HG03457 (cell line): ENCODE measurements at regions not wholly inside any gene's neighbourhood (a gene's known extent, or its start where the extent isn't known, plus 50 kb on each side); places are given as distances from the start of the nearest gene placed in this dataset.

Experiments used
- ATAC-seq: cut with Tn5 transposase; IDR thresholded peaks from one replicate; pipeline ENCODE4 v1.9.1; 2021; ENCODE audit warnings: moderate number of reproducible peaks; ENCODE audit not compliant: unreplicated experiment

DNA sequence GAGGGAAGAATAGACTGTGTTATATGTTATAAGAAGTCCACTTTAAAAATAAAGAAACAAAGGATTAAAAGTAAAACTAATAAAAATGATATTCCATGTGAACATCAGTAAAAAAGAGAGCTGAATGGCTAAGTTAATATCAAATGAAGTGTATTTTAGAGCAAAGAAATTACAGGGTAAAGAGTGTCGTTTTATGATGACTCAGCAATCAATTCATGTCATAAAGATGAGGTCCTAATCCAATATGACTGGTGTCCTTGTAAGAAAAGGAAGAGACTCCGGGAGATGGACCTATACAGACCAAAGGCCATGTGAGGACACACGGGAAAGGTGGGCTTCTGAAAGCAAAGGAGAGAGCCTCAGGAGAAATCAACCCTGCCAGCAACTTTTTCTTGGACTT is 615.5 kb upstream of the KLHL29 start:
- ATAC-seq, result no peak

- no peak for ATAC-seq
Measured at GRCh38 chr2:22784566-22784965, 600.4 kb upstream of the KLHL29 start.

GRCh38 chr2:22786817-22787216 is 598.2 kb upstream of the KLHL29 start:
- ATAC-seq, result no peak

DNA sequence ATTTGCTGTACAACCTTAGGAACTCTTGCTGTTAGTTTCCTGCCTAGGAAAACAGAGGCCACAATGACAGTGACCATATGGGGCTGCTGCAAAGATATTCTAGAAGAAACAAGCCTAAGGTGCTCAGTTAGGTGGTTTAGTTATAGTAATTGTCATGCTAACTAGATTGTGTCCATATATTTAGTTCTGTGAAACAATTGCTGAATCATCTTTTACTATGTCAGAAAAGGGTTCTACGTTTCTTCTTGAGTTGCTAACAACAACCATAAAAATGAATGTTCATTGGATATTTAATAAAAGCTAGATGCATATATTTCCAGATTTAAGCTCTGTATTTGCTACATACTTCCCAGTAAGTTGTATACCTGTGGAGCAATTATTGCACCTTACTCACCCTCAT is 597.2 kb upstream of the KLHL29 start:
- no peak for ATAC-seq

DNA sequence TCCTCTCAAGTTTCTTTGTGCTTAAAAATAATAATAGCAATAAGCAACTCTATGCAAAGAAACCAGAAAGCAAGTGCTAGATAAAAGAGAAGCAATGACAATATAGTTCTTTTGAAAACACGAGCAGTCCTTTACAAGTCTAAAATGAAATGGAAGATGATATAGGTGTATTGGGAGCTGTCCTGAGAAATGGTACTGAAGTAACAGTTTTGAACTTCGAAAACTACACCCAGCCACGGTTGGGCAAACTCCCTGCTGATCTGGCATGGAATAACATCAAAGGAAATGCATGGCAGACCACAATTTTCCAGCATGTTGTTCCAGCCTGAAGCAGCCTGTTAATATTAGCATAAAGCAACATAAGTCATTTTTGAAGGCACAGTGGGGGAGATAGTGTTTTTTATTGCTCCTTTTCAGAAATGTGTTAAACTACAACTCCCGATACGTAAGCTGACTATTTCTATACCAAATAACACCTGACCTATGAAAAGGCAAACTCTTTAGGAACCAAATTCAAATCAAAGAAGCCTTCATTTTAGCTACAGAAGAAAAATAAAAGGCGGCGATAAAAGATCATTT is 596.1 kb upstream of the KLHL29 start:
- no peak for ATAC-seq

GRCh38 chr2:22795287-22795866 is 589.6 kb upstream of the KLHL29 start:
- no peak for ATAC-seq

DNA sequence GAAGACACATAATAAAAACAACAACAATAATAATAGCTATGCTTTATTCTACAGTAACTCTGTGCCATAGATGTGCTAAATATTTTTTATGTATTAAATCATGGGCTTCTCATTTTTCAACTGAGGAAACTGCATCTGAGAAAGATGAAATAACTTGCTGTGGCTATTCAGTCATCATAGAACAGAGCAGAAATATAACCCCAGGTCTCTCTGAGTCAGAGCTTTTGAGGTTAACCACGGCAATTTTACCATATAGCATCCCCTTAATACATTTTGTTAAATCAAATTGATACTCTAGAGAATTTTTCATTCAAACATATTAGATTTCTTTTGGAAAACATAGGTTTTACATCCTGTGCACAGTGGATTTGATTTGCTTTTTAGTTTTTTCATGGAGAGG is 586.6 kb upstream of the KLHL29 start:
- no peak for ATAC-seq

DNA sequence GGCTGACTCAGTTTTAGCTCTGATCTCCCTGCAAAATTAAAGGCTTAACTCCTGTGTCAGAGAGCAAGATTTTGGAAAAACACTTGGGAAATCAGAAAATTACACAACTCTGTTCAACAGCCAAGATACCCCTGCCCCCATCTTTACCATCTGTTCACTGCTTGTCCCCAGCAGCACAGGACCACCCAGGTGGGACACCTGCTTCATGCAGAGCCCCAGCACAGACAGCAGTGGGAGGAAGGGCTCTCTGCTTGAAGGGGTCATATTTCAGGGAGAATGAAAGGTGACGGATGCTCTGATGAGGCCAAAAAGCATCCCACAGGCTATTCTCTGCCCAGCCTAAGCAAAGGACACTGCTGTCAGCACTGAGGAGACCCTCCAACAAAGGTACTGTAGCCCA is 584.6 kb upstream of the KLHL29 start:
- no peak for ATAC-seq

- ATAC-seq, result no peak
Measured at GRCh38 chr2:22801071-22801470, 583.9 kb upstream of the KLHL29 start.

DNA sequence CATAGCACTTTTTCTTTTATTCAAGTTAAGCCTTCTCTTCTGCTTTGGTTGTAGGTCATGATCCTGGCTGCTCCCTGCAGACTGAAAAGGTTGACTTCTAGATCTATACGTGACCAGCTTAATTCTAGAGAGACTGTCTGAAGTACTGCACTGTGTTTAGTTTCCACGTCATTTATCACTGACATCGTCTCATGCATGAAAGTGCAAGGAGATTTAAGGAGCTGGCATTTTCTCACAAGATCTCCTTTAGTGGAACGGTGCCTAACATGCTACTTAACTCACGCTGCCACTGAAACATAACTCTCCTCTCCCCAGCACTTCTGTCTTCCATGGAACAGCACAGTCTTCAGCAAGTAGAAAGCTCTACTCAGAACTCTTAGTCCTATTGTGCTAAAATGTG is 583.0 kb upstream of the KLHL29 start:
- no peak for ATAC-seq

- ATAC-seq, result no peak
Measured at GRCh38 chr2:22807872-22808271, 577.1 kb upstream of the KLHL29 start.

DNA sequence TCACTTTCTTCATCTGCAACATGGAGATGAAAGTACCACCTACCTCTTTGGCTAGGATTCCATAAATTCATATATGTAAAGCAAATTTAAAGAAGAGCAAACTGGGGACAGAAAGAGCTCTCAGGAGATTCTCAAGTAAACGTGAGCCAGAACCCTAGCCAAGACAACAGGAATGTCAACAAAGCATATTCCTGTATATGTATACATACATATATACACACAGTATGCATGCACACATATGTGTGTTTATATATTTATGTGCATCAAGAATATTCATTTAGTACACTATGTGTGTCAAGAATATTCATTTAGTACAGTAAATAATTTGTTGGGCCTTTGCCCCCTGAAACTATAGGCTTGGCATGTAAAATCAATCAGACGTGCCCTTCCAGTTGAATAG is 574.4 kb upstream of the KLHL29 start:
- ATAC-seq, result no peak

GRCh38 chr2:22812065-22812680 is 572.8 kb upstream of the KLHL29 start:
- no peak for ATAC-seq

- ATAC-seq, result no peak
Measured at GRCh38 chr2:22817197-22817596, 567.8 kb upstream of the KLHL29 start.

DNA sequence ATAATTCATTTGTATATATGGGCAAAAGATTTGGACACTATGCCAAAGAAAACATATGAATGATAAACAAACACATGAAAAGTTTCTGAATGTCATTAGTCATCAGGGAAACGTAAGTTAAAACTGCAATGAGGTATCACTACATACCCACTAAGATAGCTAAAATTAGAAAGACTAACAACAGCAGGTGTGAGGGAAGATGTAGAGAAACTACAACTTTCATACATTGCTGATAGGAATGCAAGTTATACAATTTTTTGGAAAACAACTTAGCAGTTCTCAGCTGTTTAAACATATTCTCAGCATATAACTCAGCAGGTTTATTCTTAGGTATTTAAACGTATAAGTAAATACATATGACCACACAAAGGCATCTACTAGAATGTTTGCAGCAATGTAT is 563.5 kb upstream of the KLHL29 start:
- ATAC-seq, result no peak

- no peak for ATAC-seq
Measured at GRCh38 chr2:22822835-22823234, 562.1 kb upstream of the KLHL29 start.

DNA sequence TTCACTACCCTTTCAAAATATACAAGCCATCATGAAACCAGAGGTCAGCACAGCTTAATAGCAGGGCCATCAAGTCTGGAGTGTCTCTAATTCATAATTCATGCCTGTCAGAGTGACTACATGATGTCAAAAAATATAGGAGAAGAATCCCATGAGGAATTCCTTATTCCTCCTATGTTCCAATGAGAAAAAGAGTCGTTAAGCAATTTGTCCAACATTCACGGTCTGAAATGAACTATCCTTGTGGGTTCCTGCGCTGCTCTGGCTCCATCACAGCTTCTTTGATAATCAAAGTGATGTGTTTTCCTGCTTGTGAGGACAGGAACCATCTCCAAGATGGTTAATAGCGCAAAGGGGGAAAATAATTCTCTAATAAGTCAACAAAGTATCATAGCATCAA is 560.4 kb upstream of the KLHL29 start:
- ATAC-seq, result no peak

DNA sequence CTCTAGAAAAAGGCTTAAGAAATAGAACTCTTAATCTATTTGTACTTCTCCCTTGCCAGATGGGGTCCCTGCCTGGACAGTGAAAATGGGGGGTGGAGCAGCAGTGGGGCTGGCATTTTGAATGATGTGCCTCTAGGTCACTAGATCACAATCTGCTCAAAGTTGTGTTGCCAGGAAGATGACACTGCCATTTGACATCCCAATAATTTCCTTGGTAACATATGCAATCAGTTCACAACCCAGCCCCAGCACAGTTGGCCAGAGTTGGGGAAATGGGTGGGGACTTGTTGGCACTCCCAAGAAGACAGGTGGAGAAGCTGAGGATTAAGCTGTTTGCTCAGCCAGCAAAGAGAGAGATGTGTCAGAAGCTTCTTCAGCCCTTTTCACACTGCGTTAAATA is 558.3 kb upstream of the KLHL29 start:
- ATAC-seq, result no peak

- no peak for ATAC-seq
Measured at GRCh38 chr2:22829791-22830190, 555.2 kb upstream of the KLHL29 start.

DNA sequence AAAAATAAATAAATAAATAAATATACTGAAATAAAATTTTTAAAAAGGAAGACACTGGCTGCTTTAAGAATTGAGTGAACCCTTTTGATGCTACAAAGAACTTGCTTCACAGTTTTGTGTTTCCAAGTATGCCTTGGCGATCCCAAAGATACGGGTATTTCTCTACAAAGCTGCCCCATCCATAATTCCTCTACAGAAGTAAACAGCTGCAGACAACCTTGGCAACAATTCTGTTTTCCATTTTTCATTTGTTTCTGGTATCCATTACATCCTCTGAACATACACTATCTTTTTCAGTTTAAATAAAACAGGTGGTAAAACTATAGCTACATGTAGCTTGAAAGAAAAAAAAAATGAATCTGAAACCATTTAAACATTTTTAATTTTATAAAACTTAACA is 552.8 kb upstream of the KLHL29 start:
- ATAC-seq, result no peak

GRCh38 chr2:22838461-22838860 is 546.5 kb upstream of the KLHL29 start:
- no peak for ATAC-seq

DNA sequence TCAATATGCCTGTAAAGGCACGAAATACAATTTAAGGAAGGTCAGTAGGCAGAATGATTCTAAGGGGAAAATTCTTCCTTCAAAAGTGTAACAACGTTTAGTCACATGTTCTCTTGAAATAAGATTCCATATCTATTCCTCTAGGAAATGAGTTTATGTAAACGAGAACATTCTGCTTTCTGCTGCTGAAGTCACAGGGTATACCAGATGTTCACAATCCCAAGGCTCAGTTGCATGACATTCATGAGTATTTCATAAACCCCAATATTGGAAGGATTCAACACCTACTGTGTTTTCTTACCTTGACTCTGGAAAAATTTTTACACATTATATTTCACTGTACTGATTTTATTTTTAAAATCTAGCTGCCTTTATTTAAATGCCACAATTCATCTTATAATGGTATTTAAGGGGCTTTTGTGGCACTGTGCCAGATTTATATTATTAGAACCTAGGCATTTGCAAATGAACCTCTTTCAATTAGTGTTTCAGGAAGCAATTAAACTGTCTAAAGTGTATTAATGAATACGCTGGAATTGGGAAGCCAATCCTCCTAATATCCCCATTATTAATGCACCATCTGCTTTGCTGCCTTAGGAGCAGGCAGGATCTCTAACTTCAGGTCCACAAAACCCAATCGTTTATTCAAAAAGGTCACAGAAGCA is 542.6 kb upstream of the KLHL29 start:
- no peak for ATAC-seq
